Trophoblast cell (in vitro differentiated cells and primary cell): ENCODE measurements at regions not wholly inside any gene's neighbourhood (a gene's known extent, or its start where the extent isn't known, plus 50 kb on each side); places are given as distances from the start of the nearest gene placed in this dataset.

Experiments used
- DNase-seq, 2 donors: peaks; one replicate each; pipeline ENCODE4 v3.0.0-alpha.2; 2016
- H2AFZ ChIP-seq: 2 replicates; pipeline ENCODE4 v1.6.1; 2013; ENCODE audit warnings: low read length, moderate library complexity, mild to moderate bottlenecking; ENCODE audit not compliant: insufficient read depth, poor library complexity
- H2AK5ac ChIP-seq: 2 replicates; pipeline ENCODE4 v1.6.1; 2013; ENCODE audit warnings: mild to moderate bottlenecking, low read length
- H2BK120ac ChIP-seq: 2 replicates; pipeline ENCODE4 v1.6.1; 2013; ENCODE audit warnings: low read length, mild to moderate bottlenecking, moderate library complexity; ENCODE audit not compliant: insufficient read depth, poor library complexity
- H2BK12ac ChIP-seq: 2 replicates; pipeline ENCODE4 v1.6.1; 2013; ENCODE audit warnings: mild to moderate bottlenecking, low read length, moderate library complexity
- H2BK5ac ChIP-seq: 2 replicates; pipeline ENCODE4 v1.6.1; 2013; ENCODE audit warnings: low read length, low read depth, moderate library complexity, mild to moderate bottlenecking; ENCODE audit not compliant: poor library complexity
- H3K14ac ChIP-seq: 2 replicates; pipeline ENCODE4 v1.6.1; 2013; ENCODE audit warnings: mild to moderate bottlenecking, low read length
- H3K18ac ChIP-seq: 2 replicates; pipeline ENCODE4 v1.6.1; 2013; ENCODE audit warnings: mild to moderate bottlenecking, low read length
- H3K23ac ChIP-seq: 2 replicates; pipeline ENCODE4 v1.6.1; 2013; ENCODE audit warnings: low read length
- H3K27ac ChIP-seq: 2 replicates; pipeline ENCODE4 v1.5.1; 2013; ENCODE audit warnings: low read depth, mild to moderate bottlenecking, inconsistent platforms, low read length, moderate library complexity
- H3K27me3 ChIP-seq: 2 replicates; pipeline ENCODE4 v1.6.1; 2013; ENCODE audit warnings: inconsistent platforms, mild to moderate bottlenecking, low read length, moderate library complexity; ENCODE audit not compliant: insufficient read depth
- H3K36me3 ChIP-seq, 2 experiments: 1 replicate in 1 of 2; 2 replicates in 1 of 2; pipeline ENCODE4 v1.6.1; 2013; ENCODE audit warnings: low read length in 2 of 2, mild to moderate bottlenecking in 2 of 2, moderate library complexity in 1 of 2; ENCODE audit not compliant: insufficient read depth in 2 of 2, control insufficient read depth in 1 of 2
- H3K4ac ChIP-seq: 2 replicates; pipeline ENCODE4 v1.6.1; 2013; ENCODE audit warnings: low read depth, mild to moderate bottlenecking, low read length, moderate library complexity
- H3K4me1 ChIP-seq, 2 experiments: 1 replicate in 1 of 2; 2 replicates in 1 of 2; pipeline ENCODE4 v1.6.1; 2013; ENCODE audit warnings: low read length in 2 of 2, mild to moderate bottlenecking in 2 of 2, moderate library complexity in 1 of 2; ENCODE audit not compliant: insufficient read depth in 2 of 2, control insufficient read depth in 1 of 2
- H3K4me2 ChIP-seq: 2 replicates; pipeline ENCODE4 v1.6.1; 2013; ENCODE audit warnings: inconsistent platforms, mild to moderate bottlenecking, low read length, moderate library complexity
- H3K4me3 ChIP-seq: 2 replicates; pipeline ENCODE4 v1.5.1; 2013; ENCODE audit warnings: mild to moderate bottlenecking, low read depth, low read length, inconsistent platforms
- H3K79me1 ChIP-seq: one replicate; pipeline ENCODE4 v1.6.1; 2013; ENCODE audit warnings: low read length
- H3K79me2 ChIP-seq: 2 replicates; pipeline ENCODE4 v1.6.1; 2013; ENCODE audit warnings: low read length, mild to moderate bottlenecking; ENCODE audit not compliant: control insufficient read depth, insufficient read depth, poor library complexity
- H3K9ac ChIP-seq: 2 replicates; pipeline ENCODE4 v1.6.1; 2013; ENCODE audit warnings: mild to moderate bottlenecking, low read length
- H3K9me3 ChIP-seq: 2 replicates; pipeline ENCODE4 v1.6.1; 2013; ENCODE audit warnings: low read depth, mild to moderate bottlenecking, control low read depth, inconsistent platforms, low read length; ENCODE audit not compliant: insufficient read depth
- H4K12ac ChIP-seq: 2 replicates; pipeline ENCODE4 v1.6.1; 2013; ENCODE audit warnings: low read depth, mild to moderate bottlenecking, low read length, moderate library complexity
- H4K8ac ChIP-seq: 2 replicates; pipeline ENCODE4 v1.6.1; 2013; ENCODE audit warnings: low read depth, mild to moderate bottlenecking, low read length, moderate library complexity
- H4K91ac ChIP-seq: one replicate; pipeline ENCODE4 v1.6.1; 2013; ENCODE audit warnings: low read depth, mild to moderate bottlenecking, low read length, moderate library complexity
- WGBS: extraction: QIAGEN DNeasy Blood & Tissue Kit; methylation state at CpG from one replicate; pipeline ENCODE4 v1.1.7; 2013; ENCODE audit warnings: missing lambda C conversion rate; ENCODE audit not compliant: insufficient read length, insufficient coverage; ENCODE audit errors: extremely low coverage; 5-methylcytosine and 5-hydroxymethylcytosine counted together

DNA sequence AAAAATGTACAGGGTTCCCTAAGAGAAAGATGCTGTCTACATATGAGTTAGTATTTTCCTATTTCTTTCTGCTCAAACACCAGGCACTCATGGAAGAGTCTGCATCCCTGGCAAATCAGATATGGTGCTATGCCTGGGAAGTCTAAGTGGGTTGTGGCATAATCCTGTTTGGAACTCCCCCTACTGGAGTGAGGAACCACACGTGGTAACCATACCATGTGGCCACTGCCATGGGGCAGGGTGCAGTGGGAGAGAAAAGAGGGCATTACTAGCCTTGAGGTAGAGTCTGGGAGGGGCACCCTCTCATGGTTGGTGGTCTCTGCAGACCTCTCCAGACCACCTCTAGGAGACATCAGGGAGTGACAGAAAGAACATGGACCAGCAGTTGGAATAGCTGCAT is 257.9 kb upstream of the ATP5MC3 start:
- no peak overlapping the region for H2BK5ac ChIP-seq
- H3K4ac ChIP-seq, result no peak overlapping the region
- no peaks in the 10 kb centered on the region for H3K79me2 ChIP-seq
- H3K9me3 ChIP-seq, result no peaks in the 10 kb centered on the region
- no peak overlapping the region for H3K18ac ChIP-seq
- H3K4me1 ChIP-seq, result peaks cover 0 to 4% of the 10 kb centered on the region in 2 experiments
- peak overlapping the region; percentile 39 for H3K9ac ChIP-seq
- H3K4me3 ChIP-seq, result no peak overlapping the region
- H3K36me3 ChIP-seq, result no peaks in the 10 kb centered on the region
- H4K8ac ChIP-seq, result no peak overlapping the region
- no peak overlapping the region for H4K91ac ChIP-seq
- no peak overlapping the region for H2BK120ac ChIP-seq
- no peak overlapping the region for H2AFZ ChIP-seq
- WGBS, result no CpG with 5 or more reads among the region's 1 CpG
- H2AK5ac ChIP-seq, result no peak overlapping the region
- DNase-seq, result no peak
- no peak overlapping the region for H4K12ac ChIP-seq
- no peak overlapping the region for H2BK12ac ChIP-seq
- no peak overlapping the region for H3K27ac ChIP-seq
- no peak overlapping the region for H3K14ac ChIP-seq
- H3K4me2 ChIP-seq, result no peak overlapping the region
- H3K79me1 ChIP-seq, result no peaks in the 10 kb centered on the region
- H3K23ac ChIP-seq, result no peak overlapping the region
- no peaks in the 10 kb centered on the region for H3K27me3 ChIP-seq

DNA sequence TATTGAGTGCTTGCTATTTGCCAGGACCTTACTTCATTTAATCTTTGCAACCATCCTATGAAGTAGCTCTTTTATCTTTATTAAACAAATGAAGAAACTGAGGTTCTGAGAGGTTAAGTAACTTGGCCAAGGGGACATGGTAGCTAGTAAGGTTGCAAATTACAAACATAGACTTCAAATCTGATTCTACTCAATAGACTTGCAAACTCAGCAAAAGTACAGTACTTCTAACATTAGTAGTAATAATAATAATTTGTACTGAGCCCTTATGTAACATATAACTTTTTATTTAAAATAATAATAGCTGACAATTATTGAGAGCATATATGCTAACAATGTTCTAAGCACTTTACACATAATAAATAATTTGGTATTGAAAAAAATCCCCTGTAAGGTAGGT is 255.7 kb upstream of the ATP5MC3 start:
- Histone ChIP-seq H3K79me1 (peaks cover 2% of the 10 kb centered on the region), H3K4me2 (no peak overlapping the region), H3K9ac (no peak overlapping the region), H3K4me1 (peaks cover 2 to 4% of the 10 kb centered on the region in 2 experiments), H4K91ac (no peak overlapping the region), H2AFZ (no peak overlapping the region), H2AK5ac (no peak overlapping the region), H3K23ac (no peak overlapping the region), H3K79me2 (no peaks in the 10 kb centered on the region), H3K4ac (no peak overlapping the region), H3K4me3 (no peak overlapping the region), H4K12ac (no peak overlapping the region), H3K36me3 (no peaks in the 10 kb centered on the region), H4K8ac (no peak overlapping the region), H3K14ac (no peak overlapping the region), H3K27me3 (no peaks in the 10 kb centered on the region), H2BK120ac (no peak overlapping the region), H2BK5ac (no peak overlapping the region), H3K9me3 (no peaks in the 10 kb centered on the region), H2BK12ac (no peak overlapping the region), H3K18ac (no peak overlapping the region), H3K27ac (no peak overlapping the region)
- DNase-seq, result no peak

DNA sequence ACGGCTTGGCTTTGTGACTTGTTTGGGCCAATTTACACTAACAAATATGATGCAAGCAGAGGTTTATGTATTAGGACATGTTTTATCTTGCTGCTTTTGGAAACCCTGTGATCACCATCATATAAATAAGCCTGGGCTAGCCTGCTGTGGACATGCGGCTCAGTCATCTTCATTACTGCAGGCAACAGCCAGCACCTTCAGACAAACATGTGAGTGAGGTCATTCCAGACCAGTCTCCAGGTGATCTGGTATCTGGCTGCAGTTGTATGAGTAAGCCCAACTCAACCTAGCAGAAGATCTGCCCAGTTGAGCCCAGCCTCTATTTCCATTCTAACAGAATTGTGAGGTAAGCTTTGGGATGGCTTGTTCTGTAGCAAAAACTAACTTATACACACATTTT is 254.6 kb upstream of the ATP5MC3 start:
- Histone ChIP-seq H3K4me2 (no peak overlapping the region), H3K18ac (no peak overlapping the region), H4K8ac (no peak overlapping the region), H2BK5ac (no peak overlapping the region), H3K4ac (no peak overlapping the region), H2BK120ac (no peak overlapping the region), H3K79me1 (peaks cover 3% of the 10 kb centered on the region), H3K4me3 (no peak overlapping the region), H2BK12ac (no peak overlapping the region), H3K36me3 (no peaks in the 10 kb centered on the region), H3K27me3 (no peaks in the 10 kb centered on the region), H3K23ac (no peak overlapping the region), H3K14ac (no peak overlapping the region), H2AK5ac (no peak overlapping the region), H2AFZ (no peak overlapping the region), H3K9ac (no peak overlapping the region), H3K79me2 (no peaks in the 10 kb centered on the region), H3K9me3 (no peaks in the 10 kb centered on the region), H4K12ac (no peak overlapping the region), H3K4me1 (peaks cover 3 to 4% of the 10 kb centered on the region in 2 experiments), H3K27ac (no peak overlapping the region), H4K91ac (no peak overlapping the region)
- DNase-seq, result peak; percentile 33 to 40
- no CpG with 5 or more reads among the region's 2 CpGs for WGBS

DNA sequence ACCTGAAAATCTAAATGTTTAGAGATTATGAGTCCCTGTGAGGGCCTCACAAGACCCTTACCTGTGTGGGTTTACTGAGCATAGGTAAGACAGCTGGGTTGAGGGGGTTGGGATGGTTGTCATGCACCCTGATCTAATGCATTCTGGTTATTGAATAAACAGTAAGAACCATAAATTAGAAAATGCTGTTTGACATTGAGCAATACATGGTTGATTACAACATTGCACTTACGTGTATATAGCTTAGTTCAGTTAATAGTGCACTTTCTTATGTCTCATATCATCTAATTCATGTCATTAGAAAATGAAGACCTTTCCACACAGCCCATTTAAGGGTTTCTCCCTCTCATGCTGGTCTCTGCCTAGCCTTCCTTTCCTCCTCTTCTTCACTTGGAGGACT is 253.5 kb upstream of the ATP5MC3 start:
- no peak overlapping the region for H3K4ac ChIP-seq
- H2AFZ ChIP-seq, result no peak overlapping the region
- no peak for DNase-seq
- no peaks in the 10 kb centered on the region for H3K79me2 ChIP-seq
- peaks cover 3 to 5% of the 10 kb centered on the region in 2 experiments for H3K4me1 ChIP-seq
- H3K18ac ChIP-seq, result no peak overlapping the region
- no peak overlapping the region for H3K4me3 ChIP-seq
- no peak overlapping the region for H3K14ac ChIP-seq
- H2BK120ac ChIP-seq, result no peak overlapping the region
- no peak overlapping the region for H2AK5ac ChIP-seq
- no peak overlapping the region for H2BK5ac ChIP-seq
- H4K91ac ChIP-seq, result no peak overlapping the region
- no peaks in the 10 kb centered on the region for H3K36me3 ChIP-seq
- H3K9ac ChIP-seq, result no peak overlapping the region
- no peak overlapping the region for H4K8ac ChIP-seq
- H4K12ac ChIP-seq, result no peak overlapping the region
- no peak overlapping the region for H3K23ac ChIP-seq
- H3K79me1 ChIP-seq, result peaks cover 3% of the 10 kb centered on the region
- no peak overlapping the region for H3K4me2 ChIP-seq
- H3K9me3 ChIP-seq, result no peaks in the 10 kb centered on the region
- no CpG with 5 or more reads among the region's 1 CpG for WGBS
- no peak overlapping the region for H3K27ac ChIP-seq
- H2BK12ac ChIP-seq, result peak overlapping the region; percentile 15
- H3K27me3 ChIP-seq, result no peaks in the 10 kb centered on the region
